Thymus (tissue), 11 donors: ENCODE measurements at regions not wholly inside any gene's neighbourhood (a gene's known extent, or its start where the extent isn't known, plus 50 kb on each side); places are given as distances from the start of the nearest gene placed in this dataset.

Source experiments
- DNase-seq, 9 donors: peaks; one replicate each; pipeline ENCODE4 v3.0.0-alpha.2; 2013; ENCODE audit warnings: low spot score in 9 of 9, low read depth in 6 of 9, missing footprints in 1 of 9
- H3K27ac ChIP-seq, 2 donors: one replicate each; pipeline ENCODE4 v1.5.1; 2013; ENCODE audit warnings: control low read depth in 1 of 2, low read depth in 1 of 2, low read length in 1 of 2, mild to moderate bottlenecking in 1 of 2, moderate library complexity in 1 of 2
- H3K27me3 ChIP-seq, 2 donors: one replicate each; pipeline ENCODE4 v1.5.1; 2013; ENCODE audit warnings: low read length in 1 of 2; ENCODE audit not compliant: control insufficient read depth in 2 of 2, insufficient read depth in 1 of 2
- H3K36me3 ChIP-seq, 2 donors: one replicate each; pipeline ENCODE4 v1.5.1; 2013; ENCODE audit warnings: low read length in 1 of 2, mild to moderate bottlenecking in 1 of 2, moderate library complexity in 1 of 2; ENCODE audit not compliant: control insufficient read depth in 2 of 2, insufficient read depth in 2 of 2
- H3K4me1 ChIP-seq, 2 donors: one replicate each; pipeline ENCODE4 v1.5.1; 2013; ENCODE audit warnings: low read length in 2 of 2; ENCODE audit not compliant: control insufficient read depth in 2 of 2, insufficient read depth in 2 of 2
- H3K4me3 ChIP-seq, 2 donors: one replicate each; pipeline ENCODE4 v1.5.1; 2013; ENCODE audit warnings: low read length in 2 of 2, control low read depth in 1 of 2, mild to moderate bottlenecking in 1 of 2
- H3K9me3 ChIP-seq, 2 donors: one replicate each; pipeline ENCODE4 v1.5.1; 2013; ENCODE audit warnings: low read length in 1 of 2, mild to moderate bottlenecking in 1 of 2; ENCODE audit not compliant: control insufficient read depth in 2 of 2, insufficient read depth in 1 of 2
- WGBS: extraction: QIAGEN DNeasy Blood & Tissue Kit; methylation state at CpG from one replicate; pipeline ENCODE4 v1.1.7; 2013; 5-methylcytosine and 5-hydroxymethylcytosine counted together
- donor health status: healthy.

DNA sequence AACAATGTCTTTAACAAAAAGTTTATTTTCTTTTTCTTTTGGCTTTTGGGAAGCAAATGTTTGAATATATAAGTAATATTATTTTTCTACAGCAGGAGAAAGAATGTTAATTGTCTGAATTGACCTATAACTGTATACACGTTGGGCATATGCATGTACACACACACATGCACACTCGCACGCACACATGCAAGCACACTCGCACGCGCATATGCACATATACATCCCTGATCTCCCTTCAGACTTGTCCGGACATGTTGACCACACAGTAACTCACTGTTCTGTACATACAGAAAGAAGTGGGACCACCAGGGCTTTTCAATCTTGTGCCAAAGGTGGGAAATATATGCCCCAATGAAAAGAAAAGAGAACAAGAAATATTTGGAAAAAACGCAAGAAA, 245.1 kb upstream of the APCDD1 start:
- Histone ChIP-seq H3K27ac (no peak overlapping the region), H3K9me3 (no peaks in the 10 kb centered on the region), H3K36me3 (no peaks in the 10 kb centered on the region), H3K4me3 (no peak overlapping the region), H3K27me3 (no peaks in the 10 kb centered on the region), H3K4me1 (peaks cover 0 to 10% of the 10 kb centered on the region in 2 donors)
- no peak for DNase-seq
- 98% methylated on average over 8 of the region's 8 CpGs for WGBS

DNA sequence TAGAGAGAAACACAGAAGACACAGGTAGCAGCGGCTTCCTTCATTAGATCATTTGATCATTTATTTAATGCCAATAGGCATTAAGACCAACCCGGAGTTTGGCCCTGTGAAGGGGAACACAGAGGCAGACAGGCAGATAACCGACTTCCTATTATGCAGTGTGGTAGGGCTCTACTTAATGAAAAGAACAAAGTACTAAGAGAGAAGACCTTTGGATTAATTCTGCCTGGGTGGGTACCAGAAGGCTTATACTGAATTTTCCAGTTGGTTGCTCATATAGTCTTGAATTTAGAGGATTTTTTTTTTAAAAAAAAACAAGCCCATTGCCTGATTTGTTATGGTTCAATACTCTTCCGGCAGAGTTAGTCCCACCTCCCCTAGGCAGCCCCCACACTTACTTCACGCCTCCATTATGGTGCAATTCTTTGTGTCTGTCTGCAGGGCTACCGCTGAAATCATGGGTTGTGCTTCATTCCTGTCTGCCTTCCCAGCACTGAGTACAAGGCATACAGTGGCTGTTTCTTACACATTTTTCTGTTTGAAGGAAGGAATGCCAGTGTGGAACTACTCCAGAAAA, 244.3 kb upstream of the APCDD1 start:
- Histone ChIP-seq H3K4me3 (no peak overlapping the region), H3K9me3 (no peaks in the 10 kb centered on the region), H3K4me1 (peaks cover 0 to 17% of the 10 kb centered on the region in 2 donors), H3K27me3 (no peaks in the 10 kb centered on the region), H3K27ac (no peak overlapping the region), H3K36me3 (no peaks in the 10 kb centered on the region)
- 94% methylated on average over 6 of the region's 6 CpGs for WGBS
- no peak for DNase-seq

DNA sequence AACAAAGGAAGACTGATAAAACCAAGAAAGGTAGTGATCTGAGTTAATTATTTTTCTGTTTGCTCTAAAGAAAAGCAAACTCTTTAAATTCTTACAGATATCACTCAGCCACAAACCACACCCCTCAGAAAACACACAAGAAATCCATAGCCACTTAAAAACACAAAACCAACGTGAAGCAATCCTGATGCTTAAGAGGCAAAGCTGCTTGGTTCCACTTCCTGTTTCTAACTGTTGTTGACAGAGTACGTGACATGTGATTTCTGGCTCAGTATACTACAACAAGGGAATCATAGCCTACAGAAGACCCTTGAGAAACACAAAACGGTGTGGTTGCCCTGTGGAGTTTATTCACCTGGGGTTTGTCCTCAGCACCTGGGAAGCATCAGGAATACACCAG, 240.9 kb upstream of the APCDD1 start:
- H3K9me3 ChIP-seq = peaks cover 0 to 2% of the 10 kb centered on the region in 2 donors
- DNase-seq = peak; percentile 46 to 91 (median 69)

DNA sequence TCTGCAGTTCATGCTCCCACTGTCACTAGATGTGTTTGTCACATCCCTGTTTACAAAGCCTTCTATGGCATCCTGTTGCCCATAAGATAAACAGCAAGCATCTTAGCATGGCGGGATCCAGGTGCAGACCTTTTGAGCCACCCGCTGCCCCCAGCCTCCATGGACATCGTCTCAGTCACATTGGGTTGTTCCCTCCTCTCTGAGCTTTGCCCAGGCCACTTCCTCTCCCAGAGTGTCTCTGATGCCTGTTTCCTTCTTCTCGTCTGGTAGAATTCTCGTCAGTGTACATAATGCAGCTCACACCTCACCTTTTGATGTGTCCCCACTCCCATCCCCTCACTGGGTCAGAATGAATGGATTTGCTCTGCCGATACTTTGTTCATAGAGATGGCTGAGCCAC, 239.0 kb upstream of the APCDD1 start:
- Histone ChIP-seq H3K36me3 (no peaks in the 10 kb centered on the region), H3K9me3 (peaks cover 0 to 7% of the 10 kb centered on the region in 2 donors), H3K27me3 (no peaks in the 10 kb centered on the region), H3K4me3 (no peak overlapping the region), H3K27ac (no peak overlapping the region), H3K4me1 (peaks cover 3 to 20% of the 10 kb centered on the region in 2 donors)
- DNase-seq = peak in 1 of 9 donors; percentile 22
- WGBS = 55% methylated on average over 6 of the region's 6 CpGs

More for the DNA sequence above, 240.9 kb upstream of the APCDD1 start:
- no peaks in the 10 kb centered on the region for H3K27me3 ChIP-seq
- WGBS = 2% methylated on average over 3 of the region's 3 CpGs
- H3K4me3 ChIP-seq = no peak overlapping the region
- H3K4me1 ChIP-seq = peaks cover 3 to 20% of the 10 kb centered on the region in 2 donors
- peak overlapping the region; percentile 50 to 76 for H3K27ac ChIP-seq
- no peaks in the 10 kb centered on the region for H3K36me3 ChIP-seq

DNA sequence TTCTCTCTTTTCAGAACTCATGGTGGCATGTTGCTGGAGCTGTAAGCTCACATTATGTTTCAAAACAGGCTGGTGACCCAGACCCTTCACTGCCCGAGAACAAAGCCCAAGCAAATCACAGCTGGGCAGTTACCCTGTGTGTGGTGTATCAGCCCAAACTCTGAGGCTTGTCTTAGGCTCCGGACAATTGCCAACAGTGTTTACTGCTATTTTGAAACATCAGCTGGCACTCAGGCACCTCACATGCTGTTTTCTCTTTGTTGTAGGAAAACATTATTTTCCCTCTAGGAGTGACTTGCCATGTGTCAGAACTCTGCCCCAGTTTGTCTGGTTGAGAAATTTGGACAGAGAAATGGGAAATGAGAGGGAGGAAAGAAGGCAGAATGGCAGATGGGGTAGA, 237.6 kb upstream of the APCDD1 start:
- Histone ChIP-seq H3K36me3 (no peaks in the 10 kb centered on the region), H3K4me1 (peaks cover 3 to 20% of the 10 kb centered on the region in 2 donors), H3K27me3 (no peaks in the 10 kb centered on the region), H3K9me3 (peaks cover 0 to 7% of the 10 kb centered on the region in 2 donors), H3K27ac (no peak overlapping the region), H3K4me3 (no peak overlapping the region)
- 96% methylated on average over 2 of the region's 2 CpGs for WGBS
- no peak for DNase-seq

DNA sequence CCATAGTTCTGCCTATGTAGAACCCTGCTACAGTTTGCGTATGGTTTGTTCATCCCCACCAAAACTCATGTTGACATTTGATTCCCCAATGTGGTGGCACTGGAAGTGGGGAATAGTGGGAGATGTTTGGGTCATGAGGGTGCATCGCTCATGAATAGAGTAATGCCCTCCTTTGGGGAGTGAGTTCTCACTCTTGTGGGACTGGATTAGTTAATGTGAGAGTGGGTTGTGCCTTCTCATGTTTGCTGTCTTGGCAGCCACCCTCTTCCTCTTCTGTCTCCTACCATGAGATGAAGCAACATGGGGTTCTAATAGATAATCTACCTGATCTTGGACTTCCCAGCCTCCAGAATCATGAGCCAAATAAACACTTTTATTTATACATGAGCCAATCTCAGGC, 237.2 kb upstream of the APCDD1 start:
- whole genome bisulfite sequencing = 79% methylated on average over 2 of the region's 2 CpGs

DNA sequence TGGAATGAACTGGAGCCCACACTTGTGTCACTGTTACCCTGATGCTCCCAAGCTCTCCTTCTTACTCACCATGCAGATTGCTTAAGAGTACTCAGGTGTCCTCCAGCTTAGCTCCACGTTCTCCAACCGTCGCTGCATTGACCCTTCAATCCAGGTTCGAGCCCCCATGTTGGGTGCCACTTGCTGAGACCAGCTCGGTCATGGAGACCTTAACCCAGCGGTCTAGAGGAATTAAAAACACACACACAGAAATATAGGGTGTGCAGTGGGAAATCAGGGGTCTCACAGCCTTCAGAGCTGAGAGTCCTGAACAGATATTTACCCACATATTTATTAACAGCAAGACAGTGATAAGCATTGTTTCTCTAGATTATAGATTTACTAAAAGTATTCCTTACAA, 229.1 kb upstream of the APCDD1 start:
- Histone ChIP-seq H3K4me3 (no peak overlapping the region), H3K27ac (no peak overlapping the region), H3K27me3 (no peaks in the 10 kb centered on the region), H3K36me3 (no peaks in the 10 kb centered on the region), H3K4me1 (peaks cover 0 to 7% of the 10 kb centered on the region in 2 donors), H3K9me3 (peaks cover 0 to 17% of the 10 kb centered on the region in 2 donors)
- 98% methylated on average over 6 of the region's 6 CpGs for WGBS
- DNase-seq = no peak

More for the DNA sequence above, 237.2 kb upstream of the APCDD1 start:
- Histone ChIP-seq H3K36me3 (no peaks in the 10 kb centered on the region), H3K4me1 (peaks cover 3 to 20% of the 10 kb centered on the region in 2 donors), H3K4me3 (no peak overlapping the region), H3K27ac (no peak overlapping the region), H3K27me3 (no peaks in the 10 kb centered on the region), H3K9me3 (peaks cover 0 to 7% of the 10 kb centered on the region in 2 donors)
- no peak for DNase-seq

DNA sequence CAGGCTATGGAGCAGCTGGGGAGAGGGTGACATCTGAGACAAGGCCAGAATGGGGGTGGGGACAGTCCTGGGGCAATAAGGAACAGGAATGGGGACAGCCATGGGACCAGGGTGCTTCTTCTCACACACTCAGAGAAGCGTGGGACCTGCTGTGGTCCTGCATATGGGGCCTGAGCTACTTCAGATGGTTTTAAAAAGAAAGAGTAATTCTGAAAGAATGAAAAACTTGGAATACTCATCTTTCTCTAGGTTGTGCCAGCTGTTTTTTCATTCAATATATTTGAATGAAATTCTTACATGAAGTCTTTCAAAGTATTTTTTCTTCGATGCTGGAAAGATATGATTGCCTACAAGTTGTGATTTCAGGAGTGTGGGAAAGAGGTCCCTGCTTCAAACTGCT, 227.5 kb upstream of the APCDD1 start:
- 97% methylated on average over 2 of the region's 2 CpGs for WGBS
- H3K27me3 ChIP-seq = no peaks in the 10 kb centered on the region
- H3K9me3 ChIP-seq = peaks cover 0 to 19% of the 10 kb centered on the region in 2 donors
- H3K4me3 ChIP-seq = no peak overlapping the region
- no peak for DNase-seq
- no peaks in the 10 kb centered on the region for H3K36me3 ChIP-seq
- no peak overlapping the region for H3K27ac ChIP-seq
- H3K4me1 ChIP-seq = peaks cover 0 to 10% of the 10 kb centered on the region in 2 donors

DNA sequence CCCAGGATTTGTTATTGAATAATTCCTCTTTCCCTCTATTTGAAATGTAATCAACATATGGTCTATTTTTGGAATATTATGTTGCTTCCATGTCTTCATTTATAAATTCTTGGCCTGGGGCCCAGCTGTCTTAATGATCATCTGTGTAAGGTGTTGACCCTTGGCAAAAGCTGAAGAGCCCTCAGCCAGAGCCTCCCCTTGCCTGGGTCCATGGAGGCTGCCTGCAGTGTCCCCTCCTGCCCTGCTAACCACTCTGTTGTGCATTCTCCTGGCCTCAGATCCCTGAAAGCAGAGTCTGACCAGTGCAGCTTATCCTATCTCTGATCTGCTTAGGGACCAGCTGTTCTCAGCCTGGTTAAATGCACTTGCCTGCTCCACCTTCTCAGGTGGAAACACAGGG, 226.1 kb upstream of the APCDD1 start:
- Histone ChIP-seq H3K27ac (no peak overlapping the region), H3K4me3 (no peak overlapping the region), H3K9me3 (peaks cover 0 to 22% of the 10 kb centered on the region in 2 donors), H3K36me3 (no peaks in the 10 kb centered on the region), H3K27me3 (no peaks in the 10 kb centered on the region), H3K4me1 (peaks cover 0 to 12% of the 10 kb centered on the region in 2 donors)
- DNase-seq = no peak
